NCI-H345 treated with DMSO at 0.1 percent for 48 hours (cell line): ENCODE measurements at regions not wholly inside any gene's neighbourhood (a gene's known extent, or its start where the extent isn't known, plus 50 kb on each side); places are given as distances from the start of the nearest gene placed in this dataset.

Source experiments
- DNase-seq: peaks from one replicate; lab custom pipeline; 2025; ENCODE audit not compliant: unreplicated experiment; lab: John Stamatoyannopoulos, UW

- DNase-seq = no peak
Measured at GRCh38 chr4:10207116-10207515, 90.5 kb upstream of the WDR1 start.

- no peak for DNase-seq
Measured at GRCh38 chr4:10205223-10205622, 88.6 kb upstream of the WDR1 start.

GRCh38 chr4:10204401-10205058 lies 87.9 kb upstream of the WDR1 start:
- DNase-seq = no peak

GRCh38 chr4:10203851-10204250 lies 87.3 kb upstream of the WDR1 start:
- no peak for DNase-seq

GRCh38 chr4:10201381-10202223 lies 85.0 kb upstream of the WDR1 start:
- DNase-seq = no peak

- no peak for DNase-seq
Measured at GRCh38 chr4:10200869-10201268, 84.3 kb upstream of the WDR1 start.

GRCh38 chr4:10198365-10198764 lies 81.8 kb upstream of the WDR1 start:
- DNase-seq = no peak

GRCh38 chr4:10197952-10198351 lies 81.4 kb upstream of the WDR1 start:
- DNase-seq = no peak

GRCh38 chr4:10196191-10196590 lies 79.6 kb upstream of the WDR1 start:
- DNase-seq = no peak

- DNase-seq = no peak
Measured at GRCh38 chr4:10192331-10192730, 75.7 kb upstream of the WDR1 start.

GRCh38 chr4:10188400-10189004 lies 71.9 kb upstream of the WDR1 start:
- DNase-seq = no peak

- no peak for DNase-seq
Measured at GRCh38 chr4:10186228-10187214, 69.9 kb upstream of the WDR1 start.

GRCh38 chr4:10185518-10186227 lies 69.1 kb upstream of the WDR1 start:
- DNase-seq = no peak

- DNase-seq = no peak
Measured at GRCh38 chr4:10184501-10184938, 67.9 kb upstream of the WDR1 start.

GRCh38 chr4:10184041-10184440 lies 67.4 kb upstream of the WDR1 start:
- no peak for DNase-seq

GRCh38 chr4:10183462-10183861 lies 66.9 kb upstream of the WDR1 start:
- no peak for DNase-seq

GRCh38 chr4:10182446-10183424 lies 66.1 kb upstream of the WDR1 start:
- DNase-seq = no peak

GRCh38 chr4:10181745-10182445 lies 65.3 kb upstream of the WDR1 start:
- DNase-seq = no peak
